ENCODE measurements at regions not wholly inside any gene's neighbourhood (a gene's known extent, or its start where the extent isn't known, plus 50 kb on each side); places are given as distances from the start of the nearest gene placed in this dataset.

DNA sequence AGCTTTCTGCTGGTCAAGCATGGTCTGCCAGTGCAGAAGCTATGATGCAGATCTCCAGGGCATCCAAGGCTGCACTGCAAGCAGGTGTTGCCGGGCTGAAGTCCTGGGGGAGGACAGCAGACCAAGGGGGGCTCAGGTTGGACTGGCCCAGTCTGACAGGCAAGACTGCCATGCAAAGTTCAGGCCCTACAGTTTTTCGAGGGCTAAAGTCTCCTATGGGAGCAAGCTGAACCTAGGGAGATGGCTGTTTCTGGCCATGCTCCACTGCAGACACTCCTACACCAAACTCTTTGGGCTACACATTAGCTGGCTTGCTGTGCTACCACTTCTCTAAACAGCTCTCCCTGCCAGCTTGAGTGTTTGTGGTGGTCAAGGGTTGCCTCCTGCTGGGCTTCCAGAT is 130.0 kb upstream of the SYNCRIP start:
- no peak for TF ChIP-seq CTCF (IDR thresholded peaks at IDR 0.05; ENCODE audit: extremely low read depth, missing control alignments)

DNA sequence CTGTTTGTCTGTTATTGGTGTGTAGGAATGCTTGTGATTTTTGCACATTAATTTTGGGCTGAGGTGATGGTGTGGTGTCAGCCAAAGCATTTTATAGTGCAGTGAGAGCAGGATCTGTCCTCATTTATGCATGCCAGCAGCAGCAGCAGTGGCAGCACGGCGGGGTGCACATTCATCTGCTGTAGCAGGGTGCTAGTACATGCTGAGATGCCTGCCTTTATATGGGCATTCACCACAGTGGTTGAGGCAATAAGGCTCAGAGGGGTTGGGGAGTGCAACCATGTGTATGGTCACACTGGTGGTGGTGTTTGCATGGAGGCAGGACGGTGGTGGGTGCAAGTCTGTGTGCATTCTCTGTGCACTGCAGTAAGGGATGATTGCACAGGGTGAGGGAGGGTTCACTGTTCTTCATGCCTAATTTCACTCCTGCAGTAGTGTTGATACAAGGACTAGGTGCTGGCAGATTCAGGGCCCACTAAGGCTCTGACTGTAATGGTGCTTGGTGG is 129.3 kb upstream of the SYNCRIP start:
- DNase-seq (ENCODE audit: low spot score) = no peak

More for the DNA sequence above, 130.0 kb upstream of the SYNCRIP start:
- DNase-seq (ENCODE audit: low spot score) = no peak

DNA sequence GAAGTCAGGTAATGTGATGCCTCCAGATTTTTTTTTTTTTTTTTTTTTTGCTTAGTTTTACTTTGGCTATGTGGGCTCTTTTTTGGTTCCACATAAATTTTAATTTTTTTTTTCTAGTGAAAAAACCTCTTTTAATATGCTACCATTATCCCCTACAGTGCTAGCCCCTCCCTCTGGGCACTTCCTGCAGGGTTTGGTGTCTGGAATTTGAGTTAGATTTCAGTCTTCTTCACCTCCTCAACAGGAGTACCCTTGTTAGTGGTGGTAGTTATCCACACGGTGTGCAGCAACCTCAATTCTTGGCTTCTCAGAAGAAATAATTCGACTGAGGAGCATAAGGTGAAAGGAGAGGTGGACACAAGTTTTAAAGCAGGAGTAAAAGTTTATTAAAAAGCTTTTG is 128.8 kb upstream of the SYNCRIP start:
- DNase-seq (ENCODE audit: low spot score) = no peak
- no peak for TF ChIP-seq CTCF (IDR thresholded peaks at IDR 0.05; ENCODE audit: extremely low read depth, missing control alignments)

More for the DNA sequence above, 129.3 kb upstream of the SYNCRIP start:
- TF ChIP-seq CTCF (IDR thresholded peaks at IDR 0.05; ENCODE audit: extremely low read depth, missing control alignments) = no peak

DNA sequence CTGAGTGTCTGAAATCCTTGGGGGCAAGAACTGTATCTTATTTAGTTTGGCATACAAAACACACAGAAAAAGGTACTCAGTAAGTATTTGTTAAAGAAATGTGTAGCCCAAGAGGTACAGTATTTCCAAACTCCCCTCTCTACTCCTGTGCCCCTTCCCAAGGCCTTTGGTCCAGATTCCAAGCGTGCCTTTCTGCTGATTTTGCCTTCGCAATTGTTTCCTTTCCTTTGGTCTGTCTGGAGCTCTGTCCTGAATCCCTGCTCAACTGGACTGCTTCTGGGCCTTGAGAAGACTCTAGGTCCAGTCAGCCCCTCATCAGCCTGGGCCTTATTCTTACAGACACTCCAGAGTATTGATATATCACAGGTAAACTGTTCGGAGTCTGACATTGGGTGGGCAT is 122.2 kb upstream of the SYNCRIP start:
- no peak for TF ChIP-seq CTCF (IDR thresholded peaks at IDR 0.05; ENCODE audit: extremely low read depth, missing control alignments)
- no peak for DNase-seq (ENCODE audit: low spot score)

- TF ChIP-seq CTCF (IDR thresholded peaks at IDR 0.05; ENCODE audit: extremely low read depth, missing control alignments) = no peak
- no peak for DNase-seq (ENCODE audit: low spot score)
Observed at GRCh38 chr6:85756982-85757381, 114.3 kb upstream of the SYNCRIP start.

DNA sequence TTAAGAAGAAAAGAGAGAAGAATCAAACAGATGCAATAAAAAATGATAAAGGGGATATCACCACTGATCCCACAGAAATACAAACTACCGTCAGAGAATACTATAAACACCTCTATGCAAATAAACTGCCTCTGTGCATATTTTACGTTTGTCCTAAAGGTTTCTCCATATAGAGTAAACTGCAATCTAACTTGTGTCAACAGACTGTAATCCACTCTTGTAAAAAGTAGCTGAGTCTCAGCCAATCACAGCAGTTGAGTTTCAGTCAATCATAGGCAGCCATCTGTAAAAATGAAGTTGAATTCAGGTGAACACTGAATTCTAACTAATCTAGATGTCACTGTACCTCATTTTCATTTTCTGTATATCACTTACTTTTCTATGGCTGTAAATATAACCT is 112.2 kb upstream of the SYNCRIP start:
- no peak for TF ChIP-seq CTCF (IDR thresholded peaks at IDR 0.05; ENCODE audit: extremely low read depth, missing control alignments)
- no peak for DNase-seq (ENCODE audit: low spot score)

- TF ChIP-seq CTCF (IDR thresholded peaks at IDR 0.05; ENCODE audit: extremely low read depth, missing control alignments) = no peak
- no peak for DNase-seq (ENCODE audit: low spot score)
Observed at GRCh38 chr6:85752602-85753001, 109.9 kb upstream of the SYNCRIP start.

All from GM20000 (cell line).